HEK293T (cell line): ENCODE measurements at regions not wholly inside any gene's neighbourhood (a gene's known extent, or its start where the extent isn't known, plus 50 kb on each side); places are given as distances from the start of the nearest gene placed in this dataset.

ENCODE experiments used
- CTCF ChIA-PET: fragments of 350-600 bp; formaldehyde crosslinking; extraction: SDS; loops from one replicate; lab custom pipeline; 2021; ENCODE audit warnings: antibody characterized with exemption, inconsistent platforms; lab: Yijun Ruan, JAX
- POLR2A ChIA-PET: fragments of 350-600 bp; formaldehyde crosslinking; extraction: SDS; loops from one replicate; lab custom pipeline; 2020; ENCODE audit warnings: antibody characterized with exemption, inconsistent platforms; lab: Yijun Ruan, JAX
- DNase-seq: peaks from one replicate; pipeline ENCODE4 v3.0.0; 2012; ENCODE audit warnings: mixed read lengths; ENCODE audit errors: extremely low spot score
- ARNT ChIP-seq: fragments of 450-650 bp; IDR thresholded peaks from 2 replicates; pipeline ENCODE4 v1.6.1; 2017; ENCODE audit warnings: mild to moderate bottlenecking
- BHLHE40 ChIP-seq: fragments of 450-650 bp; IDR thresholded peaks from 2 replicates; pipeline ENCODE4 v1.6.1; 2016; ENCODE audit warnings: mild to moderate bottlenecking, moderate library complexity, borderline replicate concordance
- CTBP1 ChIP-seq: fragments of 450-650 bp; IDR thresholded peaks from 2 replicates; pipeline ENCODE4 v1.6.1; 2016; ENCODE audit warnings: borderline replicate concordance
- ELF4 ChIP-seq: fragments of 450-650 bp; IDR thresholded peaks from 2 replicates; pipeline ENCODE4 v1.6.1; 2017; ENCODE audit warnings: antibody characterized with exemption
- FOXA1 ChIP-seq: fragments of 450-650 bp; IDR thresholded peaks from 2 replicates; pipeline ENCODE4 v1.6.1; 2016; ENCODE audit warnings: mild to moderate bottlenecking
- FOXK2 ChIP-seq: fragments of 450-650 bp; IDR thresholded peaks from 2 replicates; pipeline ENCODE4 v1.6.1; 2016; ENCODE audit warnings: mild to moderate bottlenecking
- FOXM1 ChIP-seq: fragments of 450-650 bp; IDR thresholded peaks from 2 replicates; pipeline ENCODE4 v1.6.1; 2017; ENCODE audit warnings: mild to moderate bottlenecking, borderline replicate concordance
- HDGF ChIP-seq: fragments of 450-650 bp; IDR thresholded peaks from 2 replicates; pipeline ENCODE4 v1.6.1; 2017; ENCODE audit warnings: antibody characterized with exemption, borderline replicate concordance
- L3MBTL2 ChIP-seq: fragments of 450-650 bp; conservative IDR thresholded peaks from 2 replicates; pipeline ENCODE4 v1.6.1; 2016; ENCODE audit warnings: mild to moderate bottlenecking
- LEF1 ChIP-seq: fragments of 450-650 bp; IDR thresholded peaks from 2 replicates; pipeline ENCODE4 v1.6.1; 2017; ENCODE audit warnings: mild to moderate bottlenecking, borderline replicate concordance
- NFRKB ChIP-seq: fragments of 450-650 bp; IDR thresholded peaks from 2 replicates; pipeline ENCODE4 v1.6.1; 2016; ENCODE audit warnings: mild to moderate bottlenecking, moderate library complexity
- SP1 ChIP-seq: fragments of 450-650 bp; IDR thresholded peaks from 2 replicates; pipeline ENCODE4 v1.6.1; 2017
- SUZ12 ChIP-seq: fragments of 450-650 bp; IDR thresholded peaks from 2 replicates; pipeline ENCODE4 v1.6.1; 2016; ENCODE audit warnings: mild to moderate bottlenecking
- TARDBP ChIP-seq: fragments of 450-650 bp; IDR thresholded peaks from 2 replicates; pipeline ENCODE4 v1.6.1; 2016
- ZNF384 ChIP-seq: fragments of 450-650 bp; IDR thresholded peaks from 2 replicates; pipeline ENCODE4 v1.6.1; 2016
- TF ChIP-seq, protein P1 (sequence below): fragments of 450-650 bp; IDR thresholded peaks from 2 replicates; pipeline ENCODE4 v1.6.1; 2016

DNA sequence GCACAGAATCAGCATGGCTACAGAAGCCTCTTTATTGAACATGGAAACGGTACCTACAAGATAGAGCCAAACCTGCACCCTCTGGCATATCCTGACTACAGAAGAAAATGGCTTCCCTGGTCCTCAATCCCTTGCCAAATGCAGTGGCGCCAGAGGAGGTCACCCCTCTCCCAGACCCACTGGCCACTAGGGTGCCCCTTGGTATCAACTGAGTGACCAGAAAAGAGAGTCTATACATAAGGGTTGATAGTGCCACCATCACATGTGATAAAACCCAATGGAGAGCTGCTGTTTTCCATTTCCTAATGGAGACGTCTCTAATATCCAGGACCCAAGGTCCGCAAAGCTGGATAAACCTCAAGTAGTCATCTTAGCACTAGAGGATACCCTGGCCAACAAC is 52.7 kb upstream of the ALK start:
- POLR2A ChIA-PET: no interaction called here
- TF ChIP-seq ELF4: no peak
- TF ChIP-seq ZNF384: no peak
- no peak for TF ChIP-seq HDGF
- no peak for TF ChIP-seq BHLHE40
- TF ChIP-seq LEF1: no peak
- TF ChIP-seq SUZ12: no peak
- TF ChIP-seq ARNT: no peak
- no peak for TF ChIP-seq NFRKB
- TF ChIP-seq, protein P1, sequence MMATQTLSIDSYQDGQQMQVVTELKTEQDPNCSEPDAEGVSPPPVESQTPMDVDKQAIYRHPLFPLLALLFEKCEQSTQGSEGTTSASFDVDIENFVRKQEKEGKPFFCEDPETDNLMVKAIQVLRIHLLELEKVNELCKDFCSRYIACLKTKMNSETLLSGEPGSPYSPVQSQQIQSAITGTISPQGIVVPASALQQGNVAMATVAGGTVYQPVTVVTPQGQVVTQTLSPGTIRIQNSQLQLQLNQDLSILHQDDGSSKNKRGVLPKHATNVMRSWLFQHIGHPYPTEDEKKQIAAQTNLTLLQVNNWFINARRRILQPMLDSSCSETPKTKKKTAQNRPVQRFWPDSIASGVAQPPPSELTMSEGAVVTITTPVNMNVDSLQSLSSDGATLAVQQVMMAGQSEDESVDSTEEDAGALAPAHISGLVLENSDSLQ: no peak
- TF ChIP-seq SP1: no peak
- TF ChIP-seq FOXM1: no peak
- TF ChIP-seq TARDBP: no peak
- TF ChIP-seq FOXK2: no peak
- no peak for DNase-seq
- CTCF ChIA-PET: no interaction called here

DNA sequence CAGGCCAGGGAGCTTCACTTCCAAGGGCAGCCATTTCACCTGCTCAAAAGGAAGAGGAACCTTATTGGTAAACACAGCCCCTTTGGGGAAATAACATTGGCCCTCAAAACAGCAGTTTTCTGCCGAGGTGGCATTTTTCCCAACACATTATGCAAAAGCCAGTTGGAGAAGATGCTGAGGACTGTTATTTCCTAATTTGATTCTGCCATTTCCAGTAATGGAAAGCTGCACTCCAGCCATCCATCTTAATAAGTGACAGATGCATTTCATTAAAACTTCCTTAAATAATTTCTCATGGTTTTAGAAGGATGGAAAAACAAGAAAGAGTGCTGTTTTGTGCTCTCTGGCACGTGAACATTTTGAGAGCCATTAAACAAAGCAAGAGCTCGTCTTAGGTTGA is 55.9 kb upstream of the ALK start:
- POLR2A ChIA-PET: no interaction called here
- CTCF ChIA-PET: interaction anchor here (0.8 kb wide), 1 partner anchor 10 kb away, joined by 3 read pairs; no protein-coding TSS in a partner anchor
- DNase-seq: no peak
- TF ChIP-seq BHLHE40 (no peak), ZNF384 (no peak), NFRKB (no peak), HDGF (no peak), SUZ12 (no peak), FOXA1 (no peak)

DNA sequence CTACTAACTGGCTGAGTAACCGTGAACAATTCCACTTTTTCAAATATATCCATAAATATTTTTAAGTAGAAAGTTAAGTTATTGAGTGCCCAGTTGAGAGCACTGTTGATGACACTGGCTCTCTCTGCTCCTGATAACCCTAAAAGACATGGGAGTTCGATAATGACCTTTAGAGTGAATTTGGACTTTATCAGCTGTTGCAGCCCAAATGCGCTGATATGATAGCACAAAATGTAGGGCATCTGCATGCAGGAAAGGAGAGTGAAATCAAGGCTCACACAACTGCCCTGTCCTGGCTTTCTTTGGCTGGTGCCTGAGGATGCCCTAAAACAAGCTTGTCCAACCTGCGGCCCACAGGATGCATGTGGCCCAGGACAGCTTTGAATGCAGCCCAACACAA is 60.0 kb upstream of the ALK start:
- CTCF ChIA-PET: no interaction called here
- POLR2A ChIA-PET: no interaction called here
- TF ChIP-seq HDGF (no peak), CTBP1 (no peak), ARNT (no peak), LEF1 (no peak), ZNF384 (no peak), TARDBP (no peak), NFRKB (no peak), SUZ12 (no peak), L3MBTL2 (no peak), ELF4 (no peak), FOXK2 (no peak), SP1 (no peak), BHLHE40 (no peak), FOXA1 (no peak), FOXM1 (no peak)
- TF ChIP-seq, protein P1: no peak
- no peak for DNase-seq

DNA sequence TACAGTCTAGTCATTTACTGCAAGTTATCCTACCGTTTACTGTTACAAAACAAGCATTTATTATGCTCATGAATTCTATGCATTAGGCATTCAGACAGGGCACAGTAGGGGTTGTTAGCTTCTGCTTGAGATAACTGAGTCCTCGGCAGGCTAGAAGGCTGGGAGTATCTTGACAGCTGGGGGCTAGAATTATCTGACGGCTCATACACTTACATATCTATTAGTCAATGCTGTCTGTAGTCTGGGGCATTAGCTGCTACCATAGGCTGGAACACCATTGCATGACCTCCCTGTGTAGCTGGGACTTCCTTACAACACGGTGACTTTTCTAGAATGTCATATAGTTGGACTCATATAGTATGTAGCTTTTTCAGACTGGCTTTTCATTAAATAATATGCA is 61.9 kb upstream of the ALK start:
- no peak for DNase-seq
- ChIA-PET CTCF (no interaction called here), POLR2A (no interaction called here)
- TF ChIP-seq SP1: no peak
- no peak for TF ChIP-seq ZNF384
- TF ChIP-seq TARDBP: no peak
- no peak for TF ChIP-seq FOXM1
- TF ChIP-seq, protein P1: no peak
- TF ChIP-seq L3MBTL2: no peak
- no peak for TF ChIP-seq FOXK2
- TF ChIP-seq FOXA1: no peak
- TF ChIP-seq BHLHE40: no peak
- no peak for TF ChIP-seq CTBP1
- TF ChIP-seq ARNT: no peak
- no peak for TF ChIP-seq SUZ12
- TF ChIP-seq HDGF: no peak
- no peak for TF ChIP-seq LEF1
- no peak for TF ChIP-seq ELF4
- no peak for TF ChIP-seq NFRKB

DNA sequence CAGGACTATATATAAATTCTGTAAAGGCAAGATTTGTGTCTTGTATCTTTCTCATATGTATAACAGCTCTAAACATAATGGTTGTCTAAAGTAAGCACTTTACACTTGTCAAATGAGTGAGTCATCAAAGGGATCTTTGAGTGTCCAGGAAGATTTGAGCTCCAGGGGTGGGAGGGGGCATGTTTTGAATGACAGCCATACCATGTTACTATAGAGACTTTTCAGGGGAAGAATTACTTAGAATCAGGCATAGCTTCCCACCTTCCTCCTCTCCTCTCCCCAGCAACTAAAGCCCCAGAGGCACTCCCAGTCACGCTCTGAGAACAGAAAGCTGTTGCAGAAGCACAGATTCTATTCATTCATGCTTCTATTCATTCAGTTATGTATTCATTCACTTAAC is 65.8 kb upstream of the ALK start:
- CTCF ChIA-PET: interaction anchor here (0.5 kb wide), 1 partner anchor 10 kb away, joined by 3 read pairs; no protein-coding TSS in a partner anchor
- no peak for DNase-seq
- TF ChIP-seq BHLHE40: no peak
- TF ChIP-seq FOXM1: no peak
- TF ChIP-seq TARDBP: no peak
- no peak for TF ChIP-seq SP1
- TF ChIP-seq FOXK2: no peak
- TF ChIP-seq FOXA1: no peak
- no peak for TF ChIP-seq ZNF384
- TF ChIP-seq CTBP1: no peak
- TF ChIP-seq SUZ12: no peak
- no peak for TF ChIP-seq LEF1
- TF ChIP-seq ELF4: no peak
- TF ChIP-seq HDGF: no peak
- TF ChIP-seq, protein P1: no peak
- no peak for TF ChIP-seq L3MBTL2
- TF ChIP-seq ARNT: no peak
- TF ChIP-seq NFRKB: no peak
- POLR2A ChIA-PET: no interaction called here

DNA sequence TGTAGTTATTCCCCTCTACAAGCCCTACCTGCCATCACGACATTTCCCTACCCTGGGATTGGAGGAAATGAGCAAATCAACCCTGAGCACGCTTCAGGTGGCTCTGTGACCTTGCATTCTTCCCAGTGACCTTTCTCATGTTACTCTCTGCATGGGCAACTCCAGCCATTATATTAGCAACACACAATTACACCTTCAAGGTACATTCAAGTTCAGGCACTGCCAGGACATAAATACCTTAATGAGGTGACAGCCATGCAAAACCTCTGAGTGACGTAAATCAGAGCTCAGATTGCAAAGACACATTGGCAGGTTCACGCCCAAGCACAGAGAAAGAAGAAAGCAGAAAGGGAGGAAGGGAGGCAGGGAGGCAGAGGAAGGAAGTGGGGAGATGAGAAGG is 68.7 kb upstream of the ALK start:
- no peak for DNase-seq
- POLR2A ChIA-PET: no interaction called here
- TF ChIP-seq LEF1: no peak
- CTCF ChIA-PET: no interaction called here
